H1 (cell line): ENCODE measurements at regions not wholly inside any gene's neighbourhood (a gene's known extent, or its start where the extent isn't known, plus 50 kb on each side); places are given as distances from the start of the nearest gene placed in this dataset.

ENCODE experiments used
- CHD2 ChIP-seq: IDR thresholded peaks from 2 replicates; pipeline ENCODE4 v1.6.1; 2012; ENCODE audit warnings: low read length, improper control_type of control experiment
- EP300 ChIP-seq, 2 experiments: IDR thresholded peaks; 1 replicate in 1 of 2; 2 replicates in 1 of 2; pipeline ENCODE4 v1.6.1; 2011 to 2012; ENCODE audit warnings: low read depth in 2 of 2, low read length in 2 of 2, mild to moderate bottlenecking in 2 of 2, borderline replicate concordance in 1 of 2, inconsistent platforms in 1 of 2, moderate library complexity in 1 of 2
- EZH2 ChIP-seq: fragments of 200-600 bp; sonication (generic); IDR thresholded peaks from 2 replicates; pipeline ENCODE4 v1.7.1; 2012; ENCODE audit warnings: low read depth, mild to moderate bottlenecking, moderate library complexity, low read length, inconsistent platforms; ENCODE audit not compliant: severe bottlenecking
- GABPA ChIP-seq: IDR thresholded peaks from 2 replicates; pipeline ENCODE4 v1.6.1; 2011; ENCODE audit warnings: mild to moderate bottlenecking, low read length, moderate library complexity, borderline replicate concordance; ENCODE audit not compliant: insufficient read depth
- JUN ChIP-seq: IDR thresholded peaks from 2 replicates; pipeline ENCODE4 v1.6.1; 2011; ENCODE audit warnings: low read depth, mild to moderate bottlenecking, improper control_type of control experiment, low read length
- KDM1A ChIP-seq: fragments of 200-600, 300-600 bp; sonication (generic); IDR thresholded peaks from 2 replicates; pipeline ENCODE4 v1.7.1; 2016; ENCODE audit warnings: mild to moderate bottlenecking, low read length, borderline replicate concordance
- MAFK ChIP-seq: IDR thresholded peaks from 2 replicates; pipeline ENCODE4 v1.6.1; 2012; ENCODE audit warnings: low read depth, mild to moderate bottlenecking, improper control_type of control experiment, low read length
- POLR2A ChIP-seq, 2 experiments: IDR thresholded peaks; 1 replicate in 1 of 2; 2 replicates in 1 of 2; pipeline ENCODE4 v1.6.1; 2011; ENCODE audit warnings: low read depth in 2 of 2, low read length in 2 of 2, mild to moderate bottlenecking in 2 of 2; ENCODE audit errors: control extremely low read depth in 1 of 2
- SIN3A ChIP-seq, 2 experiments: IDR thresholded peaks in 1 of 2; conservative IDR thresholded peaks in 1 of 2; 2 replicates each; pipeline ENCODE4 v1.6.1; 2011 to 2012; ENCODE audit warnings: low read length in 2 of 2, improper control_type of control experiment in 1 of 2, low read depth in 1 of 2, mild to moderate bottlenecking in 1 of 2
- SRF ChIP-seq: IDR thresholded peaks from 2 replicates; pipeline ENCODE4 v1.6.1; 2011; ENCODE audit warnings: mild to moderate bottlenecking, low read depth, low read length, moderate library complexity
- SUZ12 ChIP-seq: fragments of 200-600 bp; sonication (generic); IDR thresholded peaks from 2 replicates; pipeline ENCODE4 v1.6.1; 2012; ENCODE audit warnings: mild to moderate bottlenecking, inconsistent platforms, low read length, moderate library complexity, mixed read lengths
- TAF1 ChIP-seq: IDR thresholded peaks from 2 replicates; pipeline ENCODE4 v1.6.1; 2011; ENCODE audit warnings: mild to moderate bottlenecking, low read depth, low read length
- TF ChIP-seq, protein P1 (sequence below), 3 experiments: IDR thresholded peaks; 1 replicate in 2 of 3; 2 replicates in 1 of 3; pipeline versions ENCODE4 v1.5.1 to v1.6.1; 2011; ENCODE audit warnings: low read length in 3 of 3, mild to moderate bottlenecking in 3 of 3, inconsistent platforms in 2 of 3, low read depth in 1 of 3, moderate library complexity in 1 of 3; ENCODE audit not compliant: insufficient read depth in 1 of 3; ENCODE audit errors: control extremely low read depth in 1 of 3

DNA sequence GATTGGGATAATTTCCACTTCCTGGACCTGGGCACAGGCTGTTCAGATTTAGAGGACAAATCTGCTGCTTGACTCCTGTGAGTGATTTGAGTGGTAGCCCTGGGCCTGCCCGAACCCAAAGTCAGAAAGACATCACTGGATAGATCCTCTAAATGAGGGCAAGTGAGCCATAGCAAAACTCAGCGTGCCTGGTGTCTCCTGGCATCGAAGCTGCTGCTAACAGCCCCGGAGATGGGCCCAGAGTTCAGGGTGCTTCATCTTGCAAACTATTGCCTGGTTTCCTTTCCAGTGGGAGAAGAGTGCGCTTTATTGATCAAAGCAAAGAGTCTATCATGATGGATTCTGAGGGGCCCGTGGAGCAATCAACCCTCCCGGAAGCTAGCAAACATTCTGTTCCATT is 153.1 kb upstream of the KLHL29 start:
- no peak for TF ChIP-seq JUN
- TF ChIP-seq EZH2 = no peak
- TF ChIP-seq CHD2 = no peak
- TF ChIP-seq, protein P1, sequence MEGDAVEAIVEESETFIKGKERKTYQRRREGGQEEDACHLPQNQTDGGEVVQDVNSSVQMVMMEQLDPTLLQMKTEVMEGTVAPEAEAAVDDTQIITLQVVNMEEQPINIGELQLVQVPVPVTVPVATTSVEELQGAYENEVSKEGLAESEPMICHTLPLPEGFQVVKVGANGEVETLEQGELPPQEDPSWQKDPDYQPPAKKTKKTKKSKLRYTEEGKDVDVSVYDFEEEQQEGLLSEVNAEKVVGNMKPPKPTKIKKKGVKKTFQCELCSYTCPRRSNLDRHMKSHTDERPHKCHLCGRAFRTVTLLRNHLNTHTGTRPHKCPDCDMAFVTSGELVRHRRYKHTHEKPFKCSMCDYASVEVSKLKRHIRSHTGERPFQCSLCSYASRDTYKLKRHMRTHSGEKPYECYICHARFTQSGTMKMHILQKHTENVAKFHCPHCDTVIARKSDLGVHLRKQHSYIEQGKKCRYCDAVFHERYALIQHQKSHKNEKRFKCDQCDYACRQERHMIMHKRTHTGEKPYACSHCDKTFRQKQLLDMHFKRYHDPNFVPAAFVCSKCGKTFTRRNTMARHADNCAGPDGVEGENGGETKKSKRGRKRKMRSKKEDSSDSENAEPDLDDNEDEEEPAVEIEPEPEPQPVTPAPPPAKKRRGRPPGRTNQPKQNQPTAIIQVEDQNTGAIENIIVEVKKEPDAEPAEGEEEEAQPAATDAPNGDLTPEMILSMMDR (IDR thresholded peaks at IDR 0.05; ENCODE audit: control extremely low read depth in 1 of 3, insufficient read depth in 1 of 3, low read depth in 1 of 3, low read length in 3 of 3) = no peak
- TF ChIP-seq SRF = no peak
- no peak for TF ChIP-seq GABPA
- no peak for TF ChIP-seq POLR2A (IDR thresholded peaks at IDR 0.05; ENCODE audit: control extremely low read depth in 1 of 2, low read depth in 2 of 2, low read length in 2 of 2)
- TF ChIP-seq SIN3A (conservative IDR thresholded peaks at IDR 0.05 in 1 of 2, IDR thresholded peaks at IDR 0.05 in 1 of 2; ENCODE audit: low read depth in 1 of 2, low read length in 2 of 2) = no peak
- TF ChIP-seq KDM1A = no peak
- no peak for TF ChIP-seq TAF1
- TF ChIP-seq EP300 (IDR thresholded peaks at IDR 0.05; ENCODE audit: borderline replicate concordance in 1 of 2, low read depth in 2 of 2, low read length in 2 of 2) = no peak
- no peak for TF ChIP-seq SUZ12
- no peak for TF ChIP-seq MAFK
